CD4-positive, alpha-beta T cell treated with Interleukin-4 for 1 hour (primary cell): ENCODE measurements at regions not wholly inside any gene's neighbourhood (a gene's known extent, or its start where the extent isn't known, plus 50 kb on each side); places are given as distances from the start of the nearest gene placed in this dataset.

Source experiments
- DNase-seq, 2 donors: peaks; one replicate each; pipeline ENCODE4 v3.0.0-alpha.2; 2020 to 2022

GRCh38 chr22:27405672-27406388, 395.7 kb downstream of the MN1 start:
- no peak for DNase-seq

DNA sequence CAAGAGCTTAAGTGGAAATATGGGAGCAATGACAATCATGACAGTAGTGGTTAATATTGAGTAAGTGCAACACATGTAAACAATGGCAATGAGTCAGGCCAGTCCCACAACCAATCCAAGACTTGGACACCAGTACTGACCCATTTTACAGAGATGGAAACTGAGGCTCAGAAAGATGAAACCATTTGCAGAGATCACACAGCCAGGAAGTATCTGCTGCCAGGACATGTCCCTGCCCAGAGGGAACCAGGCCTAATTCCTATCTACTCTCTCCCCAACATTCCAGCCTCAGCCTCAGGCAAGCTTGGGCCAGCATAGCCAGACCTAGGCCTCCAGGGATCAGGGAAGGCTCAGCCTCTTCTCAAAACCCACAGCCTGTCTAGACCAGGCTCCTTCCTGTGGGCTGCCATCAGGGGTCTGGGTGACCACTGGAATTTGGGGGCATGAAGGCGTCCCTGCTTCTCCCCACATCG, 395.1 kb downstream of the MN1 start:
- no peak for DNase-seq

- DNase-seq, result no peak
Observed at GRCh38 chr22:27407369-27407985, 394.1 kb downstream of the MN1 start.

DNA sequence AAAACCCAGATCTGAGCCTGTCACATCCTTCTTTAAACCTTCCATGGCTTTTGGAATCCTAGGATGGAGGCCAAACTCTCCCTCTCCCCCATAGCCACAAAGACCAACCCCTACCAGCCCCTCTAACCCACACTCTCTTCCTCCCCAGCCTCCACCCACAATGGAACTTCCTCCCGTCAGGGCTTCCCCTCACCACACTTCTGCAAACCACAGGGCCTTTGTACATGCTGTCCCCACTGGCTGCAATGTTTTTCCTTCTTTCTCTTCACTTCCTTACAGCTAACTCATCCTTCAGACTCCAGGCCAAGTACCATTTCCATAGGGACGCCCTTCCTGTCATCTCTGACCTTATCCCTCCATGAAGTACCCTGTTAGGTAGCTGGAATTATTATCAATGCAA, 393.5 kb downstream of the MN1 start:
- DNase-seq, result no peak

GRCh38 chr22:27409299-27409698, 392.3 kb downstream of the MN1 start:
- no peak for DNase-seq

GRCh38 chr22:27412866-27413445, 388.6 kb downstream of the MN1 start:
- no peak for DNase-seq

DNA sequence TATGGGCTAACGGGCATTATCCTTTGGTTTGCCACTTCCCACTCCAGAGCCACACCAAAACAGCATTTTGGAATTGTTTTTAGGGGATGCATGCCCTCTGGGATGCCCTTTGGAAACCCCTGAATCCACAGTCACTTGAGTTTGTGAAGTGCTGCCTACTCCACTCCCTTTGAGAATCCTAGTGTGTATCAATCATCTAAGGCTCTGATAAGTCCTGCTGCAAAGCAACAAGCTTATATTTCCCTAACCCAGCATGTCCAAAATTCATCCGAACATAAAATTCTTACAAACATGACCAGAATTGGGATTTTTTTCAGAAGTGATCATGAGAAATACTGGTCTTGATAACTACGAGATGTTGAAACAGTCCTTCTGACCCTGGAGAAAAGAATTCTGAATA, 387.9 kb downstream of the MN1 start:
- no peak for DNase-seq

DNA sequence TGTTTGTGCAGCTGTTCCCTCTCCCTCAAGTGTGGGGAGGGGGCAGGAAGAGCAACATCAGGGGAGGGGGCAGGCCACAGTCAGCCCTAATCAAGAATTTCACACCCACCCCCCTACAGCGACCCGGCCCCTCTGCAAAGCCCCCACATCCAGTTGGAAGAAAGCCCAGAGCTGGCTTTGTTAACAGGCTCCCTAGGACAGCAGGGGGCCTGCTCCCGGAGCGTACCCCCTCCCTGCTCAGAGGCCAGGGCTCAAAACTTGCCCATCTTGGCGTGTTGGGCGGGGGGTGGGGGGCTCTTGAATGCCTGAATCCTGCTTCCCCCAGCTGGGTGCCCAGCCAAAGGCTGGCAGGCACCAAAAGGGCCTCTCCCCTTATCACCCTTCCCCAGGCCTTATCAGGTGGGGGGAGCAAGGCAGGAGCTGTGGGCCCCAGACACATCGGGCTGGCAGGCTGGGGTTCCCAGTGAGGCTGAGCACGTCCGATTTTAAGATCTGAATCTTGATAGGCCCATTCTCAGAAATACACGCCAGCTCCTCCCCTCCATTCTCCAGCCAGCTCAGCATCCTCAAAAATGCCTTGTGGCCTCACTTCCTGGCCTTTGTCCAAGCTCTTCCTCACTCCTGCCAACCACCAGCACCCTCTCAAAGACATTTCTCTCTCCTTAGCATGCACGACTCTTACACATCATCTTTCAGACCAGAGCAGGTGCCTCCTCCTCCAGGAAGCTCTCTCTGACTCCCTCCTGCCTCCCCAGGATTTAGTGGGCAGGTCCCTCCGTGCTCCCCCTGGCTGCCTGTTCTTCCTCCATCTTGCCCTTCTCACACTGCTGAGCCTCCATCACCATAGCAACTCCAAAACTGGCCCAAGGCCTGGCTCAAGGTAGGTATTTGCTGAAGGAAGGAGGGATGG, 384.8 kb downstream of the MN1 start:
- DNase-seq, result no peak

- DNase-seq, result no peak
Observed at GRCh38 chr22:27417421-27417814, 384.1 kb downstream of the MN1 start.

GRCh38 chr22:27418261-27418660, 383.3 kb downstream of the MN1 start:
- no peak for DNase-seq

GRCh38 chr22:27419473-27419872, 382.1 kb downstream of the MN1 start:
- no peak for DNase-seq

DNA sequence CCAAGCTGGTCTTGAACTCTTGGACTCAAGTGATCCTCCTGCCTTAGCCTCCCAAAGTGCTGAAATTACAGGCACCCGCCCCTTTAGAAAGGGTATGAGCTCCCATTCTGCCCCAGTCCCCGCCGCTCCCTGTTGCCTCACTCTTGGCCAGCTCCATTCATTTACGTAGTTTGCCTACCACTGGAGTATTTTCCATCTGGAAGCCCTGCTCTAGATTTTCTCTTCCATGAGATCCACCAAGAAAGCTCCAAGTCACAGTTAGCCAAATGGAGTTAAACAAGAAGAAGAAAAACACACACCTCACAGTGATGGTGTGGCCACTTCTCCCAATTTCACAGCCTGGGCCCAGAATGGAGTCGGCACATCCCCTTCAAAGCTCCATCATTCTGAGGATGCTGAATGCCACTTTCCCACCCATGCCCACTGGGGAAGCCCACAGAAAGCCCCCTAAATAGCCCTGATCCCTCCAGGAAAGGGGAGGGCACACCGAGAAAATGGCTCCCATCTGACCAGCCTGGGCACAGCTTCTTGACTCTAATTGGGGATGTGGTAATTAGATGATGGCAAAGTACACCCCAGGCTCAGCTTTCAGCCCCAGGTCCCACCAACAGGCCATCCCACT, 381.2 kb downstream of the MN1 start:
- DNase-seq, result no peak

DNA sequence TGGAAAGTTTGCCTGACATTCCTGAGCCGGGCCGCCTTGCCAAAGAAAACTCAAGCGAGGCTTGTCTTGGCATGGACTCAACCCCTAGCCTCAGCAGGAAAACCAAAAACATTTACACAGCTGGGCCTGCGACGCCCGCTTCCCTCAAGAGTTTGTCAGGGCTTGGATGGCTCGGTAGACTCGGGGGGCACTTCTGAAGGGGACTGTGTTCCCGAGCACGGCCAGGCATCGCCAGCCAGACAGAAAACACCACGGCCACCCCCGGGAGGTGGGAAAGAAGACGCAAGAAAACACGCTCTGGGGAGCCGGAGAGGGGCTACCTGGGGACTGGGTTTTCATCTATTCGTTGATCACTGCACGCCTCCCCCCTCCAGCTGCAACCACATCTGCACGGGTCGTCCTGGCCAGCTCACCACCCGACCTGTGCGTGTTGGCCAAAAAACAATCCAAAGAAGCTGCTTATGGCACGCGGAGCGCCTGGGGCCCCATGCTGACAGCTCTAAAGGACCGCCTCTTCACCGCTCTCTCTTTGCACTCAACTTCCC, 380.7 kb downstream of the MN1 start:
- no peak for DNase-seq

GRCh38 chr22:27422442-27422841, 379.1 kb downstream of the MN1 start:
- DNase-seq, result no peak

DNA sequence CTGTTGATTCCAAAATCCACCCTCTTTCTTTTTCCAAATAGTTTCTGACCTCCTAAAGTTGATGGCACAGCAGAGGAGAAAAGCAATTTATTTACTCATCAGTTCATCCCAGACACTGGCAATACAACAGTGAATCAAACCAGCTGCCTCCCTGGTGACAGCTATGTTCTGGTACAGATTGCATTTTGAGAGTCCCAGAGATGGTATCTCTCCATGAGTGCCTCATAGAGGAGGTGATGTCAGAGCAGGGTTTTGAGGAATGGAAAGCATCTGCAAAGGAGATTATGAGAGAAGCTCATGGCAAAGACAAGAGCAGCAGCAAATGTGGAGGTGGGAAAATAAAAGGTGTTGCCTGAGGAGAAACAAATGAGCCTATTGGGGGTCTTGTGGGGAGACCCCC, 377.2 kb downstream of the MN1 start:
- DNase-seq, result no peak

GRCh38 chr22:27429476-27429875, 372.1 kb downstream of the MN1 start:
- no peak for DNase-seq

DNA sequence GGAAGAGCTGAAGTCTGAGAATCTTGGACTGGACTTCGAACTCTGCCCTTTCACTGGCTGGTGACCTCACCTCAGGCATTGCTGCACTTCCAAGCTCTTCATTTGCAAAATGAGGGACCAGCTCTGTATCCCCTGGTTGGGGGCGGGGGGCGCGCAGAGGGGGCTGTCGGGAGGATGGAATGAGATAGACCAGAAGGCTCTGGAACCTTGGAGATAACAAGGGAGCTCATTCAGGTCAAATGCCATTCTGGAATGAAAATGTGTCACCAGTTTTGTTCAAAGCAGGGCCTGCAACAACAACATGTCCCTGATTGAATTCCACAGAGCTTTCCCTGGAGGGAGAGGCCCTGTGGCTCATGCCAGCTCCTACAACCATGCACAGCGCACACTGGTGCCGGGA, 370.5 kb downstream of the MN1 start:
- no peak for DNase-seq

GRCh38 chr22:27431896-27432295, 369.7 kb downstream of the MN1 start:
- no peak for DNase-seq

DNA sequence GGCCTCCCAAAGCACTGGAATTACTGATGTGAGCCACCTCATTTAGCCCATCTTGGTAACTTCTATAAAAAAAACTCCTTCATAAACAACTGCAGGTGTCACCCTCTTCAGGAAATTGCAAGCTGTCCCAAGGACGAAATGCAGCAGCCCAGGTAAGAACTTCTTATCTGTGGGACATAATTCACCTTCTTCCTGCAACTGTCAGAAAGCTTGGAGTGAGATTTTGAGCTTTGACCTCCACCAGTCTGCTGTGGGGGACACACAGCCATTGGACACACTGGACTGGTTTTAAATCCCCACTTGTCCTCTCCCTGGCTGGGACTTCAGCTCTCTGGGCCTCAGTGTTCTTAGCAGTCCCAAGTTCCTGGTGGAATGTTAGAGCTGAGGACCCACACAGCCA, 368.5 kb downstream of the MN1 start:
- DNase-seq, result no peak

DNA sequence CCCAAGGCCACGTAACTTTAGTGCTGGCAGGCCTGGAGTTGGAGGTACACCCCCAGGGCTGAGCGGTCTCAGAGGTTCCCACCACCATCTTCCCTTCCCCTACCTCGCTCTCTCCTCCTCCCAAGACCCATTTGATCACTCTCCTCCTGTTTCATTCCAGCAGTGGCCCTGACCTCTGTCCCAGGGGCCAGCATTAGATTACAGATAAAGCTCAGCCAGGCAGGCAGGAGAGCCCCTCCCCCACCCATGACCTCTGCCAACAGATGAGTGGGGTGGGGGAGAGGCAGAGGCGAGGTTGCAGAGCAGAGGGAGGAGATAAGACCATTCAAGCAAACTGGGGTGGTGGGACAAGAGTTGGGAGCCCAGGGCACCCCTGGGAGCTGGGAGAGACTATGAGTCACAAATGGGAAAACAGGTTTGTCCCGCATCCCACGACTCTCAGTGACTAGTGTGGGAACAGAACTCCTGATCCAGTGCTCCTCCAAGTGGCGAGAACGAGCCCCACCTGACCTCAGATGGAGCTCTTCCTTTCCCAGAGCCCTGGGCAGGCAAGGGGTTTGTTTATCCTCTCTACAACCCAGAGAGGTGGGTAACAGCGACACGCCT, 367.9 kb downstream of the MN1 start:
- DNase-seq, result no peak

GRCh38 chr22:27434898-27435297, 366.7 kb downstream of the MN1 start:
- DNase-seq, result no peak
